OCI-LY7 (cell line): ENCODE measurements at regions not wholly inside any gene's neighbourhood (a gene's known extent, or its start where the extent isn't known, plus 50 kb on each side); places are given as distances from the start of the nearest gene placed in this dataset.

Source experiments
- BruUV-seq: library from RNA; stranded (reverse); fragments of 400-500 nt; replicated peaks from 2 replicates; lab custom pipeline; 2021; lab: Mats Ljungman, UMichigan
- CTCF ChIA-PET: fragments of 300-600 bp; sonication (Branson Sonifier 250); formaldehyde crosslinking; loops from one replicate; lab custom pipeline; 2022; ENCODE audit warnings: antibody characterized with exemption; ENCODE audit not compliant: unreplicated experiment; lab: Charles Lee
- POLR2A ChIA-PET: fragments of 300-600 bp; sonication (Branson Sonifier 250); formaldehyde crosslinking; loops from one replicate; lab custom pipeline; 2022; ENCODE audit warnings: antibody characterized with exemption; lab: Charles Lee
- DNase-seq: peaks from one replicate; pipeline ENCODE4 v3.0.0-alpha.2; 2015; ENCODE audit warnings: low spot score
- H2AFZ ChIP-seq: fragments of 200-600 bp; sonication (generic), shearing (Covaris generic); 2 replicates; pipeline ENCODE4 v1.6.1; 2014; ENCODE audit warnings: mild to moderate bottlenecking, antibody characterized with exemption, low read length, moderate library complexity
- H3K27ac ChIP-seq: fragments of 200-600 bp; sonication (generic); 2 replicates; pipeline ENCODE4 v1.5.1; 2014; ENCODE audit warnings: mixed run types, low read depth, mild to moderate bottlenecking, moderate library complexity, low read length, inconsistent platforms; ENCODE audit not compliant: poor library complexity, severe bottlenecking
- H3K36me3 ChIP-seq: fragments of 200-600 bp; sonication (generic); 2 replicates; pipeline ENCODE4 v1.6.1; 2014; ENCODE audit warnings: mild to moderate bottlenecking, antibody characterized with exemption, low read length, moderate library complexity, mixed read lengths; ENCODE audit not compliant: insufficient read depth
- H3K4me1 ChIP-seq: fragments of 200-600 bp; sonication (generic); 2 replicates; pipeline ENCODE4 v1.5.1; 2014; ENCODE audit warnings: mild to moderate bottlenecking, low read length; ENCODE audit not compliant: insufficient read depth, poor library complexity, severe bottlenecking
- H3K4me2 ChIP-seq: fragments of 200-600 bp; sonication (generic); 2 replicates; pipeline ENCODE4 v1.6.1; 2014; ENCODE audit warnings: mild to moderate bottlenecking, low read length
- H3K4me3 ChIP-seq: fragments of 200-600 bp; sonication (generic); 2 replicates; pipeline ENCODE4 v1.5.1; 2014; ENCODE audit warnings: mild to moderate bottlenecking, low read depth, low read length; ENCODE audit not compliant: poor library complexity, severe bottlenecking
- H3K79me2 ChIP-seq: fragments of 200-600 bp; sonication (generic); 2 replicates; pipeline ENCODE4 v1.6.1; 2016; ENCODE audit warnings: low read depth, mild to moderate bottlenecking, low read length, moderate library complexity, mixed read lengths; ENCODE audit not compliant: insufficient read depth
- H3K9me2 ChIP-seq: fragments of 200-600 bp; sonication (generic); 2 replicates; pipeline ENCODE4 v1.6.1; 2016; ENCODE audit warnings: mild to moderate bottlenecking, low read length, mixed read lengths; ENCODE audit not compliant: insufficient read depth
- H3K9me3 ChIP-seq: fragments of 200-600 bp; sonication (generic); 2 replicates; pipeline ENCODE4 v1.6.1; 2014; ENCODE audit warnings: mild to moderate bottlenecking, mixed run types, low read length, mixed read lengths
- H4K20me1 ChIP-seq: fragments of 200-600 bp; sonication (generic); 2 replicates; pipeline ENCODE4 v1.6.1; 2014; ENCODE audit warnings: mild to moderate bottlenecking, antibody characterized with exemption, low read length, moderate library complexity, mixed read lengths; ENCODE audit not compliant: insufficient read depth
- EZH2phosphoT487 ChIP-seq: fragments of 200-600 bp; sonication (generic); IDR thresholded peaks from 2 replicates; pipeline ENCODE4 v1.6.1; 2018; ENCODE audit warnings: low read depth, borderline replicate concordance, mild to moderate bottlenecking, mixed run types, antibody characterized with exemption, low read length, moderate library complexity, mixed read lengths
- intact Hi-C: fragments of 100-400 bp; cut with micrococcal nuclease; formaldehyde crosslinking; loops from one replicate; pipeline ENCODE4 v1.10.0; 2022; ENCODE audit not compliant: unreplicated experiment
- TF ChIP-seq, protein P1 (sequence below): fragments of 200-600 bp; sonication (generic); conservative IDR thresholded peaks from 2 replicates; pipeline ENCODE4 v1.5.1; 2014; ENCODE audit warnings: mild to moderate bottlenecking, antibody characterized with exemption, low read length, moderate library complexity, mixed read lengths

DNA sequence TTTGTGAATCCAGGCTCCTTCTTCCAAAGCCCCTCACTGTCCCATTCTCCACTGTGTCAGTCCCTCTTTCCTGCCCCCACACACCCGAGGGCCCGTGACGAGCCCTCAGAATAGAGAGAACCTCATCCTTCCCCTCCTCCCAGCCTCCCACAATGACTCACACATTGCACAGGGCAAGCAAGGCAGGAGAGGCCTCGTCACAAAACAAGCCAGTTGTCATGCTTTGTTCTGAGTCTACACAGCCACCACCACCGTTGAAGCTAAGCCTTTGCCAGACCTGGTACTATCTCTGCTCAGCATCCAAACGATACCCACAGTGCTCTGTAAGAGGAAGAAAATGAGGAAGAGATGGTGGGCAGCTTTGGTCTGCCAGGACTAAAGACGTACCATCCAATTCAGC, 142.2 kb upstream of the ZNF366 start:
- H3K9me2 ChIP-seq = no peaks in the 10 kb centered on the region
- CTCF ChIA-PET = no interaction called here
- H3K4me2 ChIP-seq = no peak overlapping the region
- no peaks in the 10 kb centered on the region for H3K9me3 ChIP-seq
- DNase-seq = no peak
- H3K27ac ChIP-seq = no peak overlapping the region
- H3K36me3 ChIP-seq = no peaks in the 10 kb centered on the region
- no peak overlapping the region for H3K4me3 ChIP-seq
- no peak overlapping the region for H2AFZ ChIP-seq
- POLR2A ChIA-PET = no interaction called here
- H3K79me2 ChIP-seq = no peaks in the 10 kb centered on the region
- H3K4me1 ChIP-seq = no peaks in the 10 kb centered on the region
- H4K20me1 ChIP-seq = no peaks in the 10 kb centered on the region
- TF ChIP-seq, protein P1, sequence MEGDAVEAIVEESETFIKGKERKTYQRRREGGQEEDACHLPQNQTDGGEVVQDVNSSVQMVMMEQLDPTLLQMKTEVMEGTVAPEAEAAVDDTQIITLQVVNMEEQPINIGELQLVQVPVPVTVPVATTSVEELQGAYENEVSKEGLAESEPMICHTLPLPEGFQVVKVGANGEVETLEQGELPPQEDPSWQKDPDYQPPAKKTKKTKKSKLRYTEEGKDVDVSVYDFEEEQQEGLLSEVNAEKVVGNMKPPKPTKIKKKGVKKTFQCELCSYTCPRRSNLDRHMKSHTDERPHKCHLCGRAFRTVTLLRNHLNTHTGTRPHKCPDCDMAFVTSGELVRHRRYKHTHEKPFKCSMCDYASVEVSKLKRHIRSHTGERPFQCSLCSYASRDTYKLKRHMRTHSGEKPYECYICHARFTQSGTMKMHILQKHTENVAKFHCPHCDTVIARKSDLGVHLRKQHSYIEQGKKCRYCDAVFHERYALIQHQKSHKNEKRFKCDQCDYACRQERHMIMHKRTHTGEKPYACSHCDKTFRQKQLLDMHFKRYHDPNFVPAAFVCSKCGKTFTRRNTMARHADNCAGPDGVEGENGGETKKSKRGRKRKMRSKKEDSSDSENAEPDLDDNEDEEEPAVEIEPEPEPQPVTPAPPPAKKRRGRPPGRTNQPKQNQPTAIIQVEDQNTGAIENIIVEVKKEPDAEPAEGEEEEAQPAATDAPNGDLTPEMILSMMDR = no peak
- TF ChIP-seq EZH2phosphoT487 = no peak
- intact Hi-C loops = no loop called here
- no TSS peak for BruUV-seq

DNA sequence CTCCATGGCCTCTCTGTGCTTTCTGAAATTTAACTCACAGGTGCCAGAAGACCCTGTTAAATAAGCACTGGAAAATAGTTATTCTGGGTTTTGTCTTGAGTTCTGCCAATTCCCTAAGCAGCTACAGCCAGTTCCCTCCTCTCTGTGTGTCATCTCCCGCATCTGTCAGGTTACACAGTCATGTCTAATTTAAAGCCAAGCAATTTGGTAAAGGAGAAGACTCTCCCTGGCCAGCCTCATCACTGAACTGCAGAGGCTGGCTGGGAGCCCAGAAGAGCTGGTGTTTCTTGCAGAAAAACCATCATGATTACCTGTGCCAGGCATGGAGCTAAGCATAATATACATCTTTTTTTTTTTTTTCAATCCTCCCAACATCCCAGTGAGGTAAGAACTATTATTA, 141.3 kb upstream of the ZNF366 start:
- Histone ChIP-seq H3K9me2 (no peaks in the 10 kb centered on the region), H3K36me3 (no peaks in the 10 kb centered on the region), H4K20me1 (no peaks in the 10 kb centered on the region), H3K4me2 (no peak overlapping the region), H3K9me3 (no peaks in the 10 kb centered on the region), H3K79me2 (no peaks in the 10 kb centered on the region), H3K4me1 (no peaks in the 10 kb centered on the region), H2AFZ (no peak overlapping the region), H3K4me3 (no peak overlapping the region), H3K27ac (no peak overlapping the region)
- intact Hi-C loops = no loop called here
- ChIA-PET POLR2A (no interaction called here), CTCF (no interaction called here)
- DNase-seq = no peak
- TF ChIP-seq EZH2phosphoT487 = no peak
- TF ChIP-seq, protein P1 = no peak
- no TSS peak for BruUV-seq

DNA sequence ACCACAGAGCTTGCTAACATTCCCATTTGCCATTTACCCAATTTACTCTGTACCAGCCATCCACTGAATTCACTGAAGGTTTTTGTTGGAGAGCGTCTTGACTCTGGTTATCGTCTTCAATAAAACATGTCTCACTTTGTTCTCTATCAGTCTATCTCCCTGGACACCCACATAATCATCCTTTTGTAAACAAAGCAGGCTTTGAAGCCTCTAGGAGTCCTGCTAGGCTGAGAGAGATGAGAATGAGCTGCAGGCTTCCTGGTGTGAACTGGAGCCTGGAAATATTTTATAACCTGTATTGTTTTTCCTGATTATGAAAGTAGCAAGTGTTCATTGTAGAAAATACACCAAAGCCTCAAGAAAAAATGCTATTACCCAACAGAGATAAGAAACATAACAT, 140.6 kb upstream of the ZNF366 start:
- no peak overlapping the region for H3K4me2 ChIP-seq
- H3K9me2 ChIP-seq = no peaks in the 10 kb centered on the region
- no peak for DNase-seq
- ChIA-PET POLR2A (no interaction called here), CTCF (no interaction called here)
- no peaks in the 10 kb centered on the region for H3K79me2 ChIP-seq
- H4K20me1 ChIP-seq = no peaks in the 10 kb centered on the region
- no peaks in the 10 kb centered on the region for H3K36me3 ChIP-seq
- H3K4me1 ChIP-seq = no peaks in the 10 kb centered on the region
- no peak overlapping the region for H3K4me3 ChIP-seq
- BruUV-seq = no TSS peak
- intact Hi-C loops = no loop called here
- H2AFZ ChIP-seq = no peak overlapping the region
- TF ChIP-seq, protein P1 = no peak
- no peak for TF ChIP-seq EZH2phosphoT487
- no peak overlapping the region for H3K27ac ChIP-seq
- no peaks in the 10 kb centered on the region for H3K9me3 ChIP-seq
